WTC11 (cell line): ENCODE measurements at regions not wholly inside any gene's neighbourhood (a gene's known extent, or its start where the extent isn't known, plus 50 kb on each side); places are given as distances from the start of the nearest gene placed in this dataset.

Experiments
- ATF2 ChIP-seq: sonication (generic); formaldehyde crosslinking; IDR thresholded peaks from 2 replicates; pipeline ENCODE4 v1.8.1; 2022; ENCODE audit warnings: low read depth, missing genetic modification reagents, borderline replicate concordance
- CTCF ChIP-seq: fragments of 200-600 bp; IDR thresholded peaks from 2 replicates; pipeline ENCODE4 v1.8.0; 2022; ENCODE audit warnings: antibody characterized with exemption
- E2F1 ChIP-seq: sonication (generic); formaldehyde crosslinking; IDR thresholded peaks from 2 replicates; pipeline ENCODE4 v1.8.0; 2022; ENCODE audit warnings: mild to moderate bottlenecking, missing genetic modification reagents
- FOXP4 ChIP-seq: sonication (generic); formaldehyde crosslinking; IDR thresholded peaks from 2 replicates; pipeline ENCODE4 v1.8.0; 2022; ENCODE audit warnings: mild to moderate bottlenecking, missing genetic modification reagents
- JUN ChIP-seq: sonication (generic); formaldehyde crosslinking; IDR thresholded peaks from 2 replicates; pipeline ENCODE4 v1.8.0; 2023; ENCODE audit warnings: mild to moderate bottlenecking, missing genetic modification reagents
- MAX ChIP-seq: sonication (generic); formaldehyde crosslinking; IDR thresholded peaks from 2 replicates; pipeline ENCODE4 v1.8.0; 2022; ENCODE audit warnings: mild to moderate bottlenecking, missing genetic modification reagents
- MLX ChIP-seq: sonication (generic); formaldehyde crosslinking; IDR thresholded peaks from 2 replicates; pipeline ENCODE4 v1.8.1; 2023; ENCODE audit warnings: mild to moderate bottlenecking, missing genetic modification reagents, moderate library complexity
- NR2C2 ChIP-seq: sonication (generic); formaldehyde crosslinking; IDR thresholded peaks from 2 replicates; pipeline ENCODE4 v1.8.0; 2022; ENCODE audit warnings: mild to moderate bottlenecking, missing genetic modification reagents
- RELA ChIP-seq: sonication (generic); formaldehyde crosslinking; IDR thresholded peaks from 2 replicates; pipeline ENCODE4 v1.8.1; 2022; ENCODE audit warnings: missing genetic modification reagents, mild to moderate bottlenecking, borderline replicate concordance
- ZNF138 ChIP-seq: sonication (generic); formaldehyde crosslinking; conservative IDR thresholded peaks from 2 replicates; pipeline ENCODE4 v1.8.1; 2022; ENCODE audit warnings: mild to moderate bottlenecking, moderate library complexity, missing genetic modification reagents

GRCh38 chr2:41899189-41899588 lies 148.6 kb upstream of the PKDCC start:
- TF ChIP-seq RELA (no peak), FOXP4 (CRISPR knock-in tag) (no peak), NR2C2 (CRISPR knock-in tag) (no peak), CTCF (no peak), E2F1 (no peak), ATF2 (CRISPR knock-in tag) (no peak), MAX (CRISPR knock-in tag) (no peak), JUN (CRISPR knock-in tag) (no peak), ZNF138 (CRISPR knock-in tag) (no peak), MLX (CRISPR knock-in tag) (no peak)
